K562 (cell line): ENCODE measurements at regions not wholly inside any gene's neighbourhood (a gene's known extent, or its start where the extent isn't known, plus 50 kb on each side); places are given as distances from the start of the nearest gene placed in this dataset.

Experiments used
- ATAC-seq: fragments of 200-7000 bp; cut with Tn5 transposase; 3 replicates; pipeline ENCODE4 v1.9.1; 2020; ENCODE audit warnings: moderate library complexity
- BruUV-seq: library from RNA; stranded (reverse); fragments of 400-500 nt; replicated peaks from 2 replicates; lab custom pipeline; 2021; lab: Mats Ljungman, UMichigan
- CTCF ChIA-PET: fragments of 300-600 bp; formaldehyde crosslinking; extraction: SDS; loops from one replicate; lab custom pipeline; 2021; ENCODE audit warnings: low intra/inter-chr PET ratio; lab: Yijun Ruan, JAX
- POLR2A ChIA-PET: fragments of 300-600, 350-650 bp; sonication (Branson Sonifier 250); formaldehyde crosslinking; extraction: SDS; loops from one replicate; lab custom pipeline; 2021; ENCODE audit warnings: antibody characterized with exemption, inconsistent platforms; lab: Yijun Ruan, JAX
- DNase-seq, 4 experiments: peaks; one replicate each; pipeline versions ENCODE4 v3.0.0 to v3.0.0-alpha.2; 2011 to 2018; ENCODE audit warnings: low spot score in 3 of 4, mixed read lengths in 3 of 4; ENCODE audit errors: extremely low read depth in 1 of 4
- FAIRE-seq: peaks from 2 replicates; lab custom pipeline; 2011; peaks lifted over from hg19 to GRCh38; lab: Jason Lieb, UNC
- H2AFZ ChIP-seq: 2 replicates; pipeline ENCODE4 v1.6.0; 2011; ENCODE audit warnings: low read depth, low read length, control low read depth, inconsistent platforms
- H3K27ac ChIP-seq: fragments of 200-600 bp; 3 replicates; pipeline ENCODE4 v1.8.0; 2011; ENCODE audit warnings: low read depth, mild to moderate bottlenecking, control low read depth, inconsistent platforms, low read length, moderate library complexity, mixed read lengths; ENCODE audit errors: extremely low read depth
- H3K27me3 ChIP-seq, 2 experiments: fragments of 300-600 bp in 1 of 2; 2 replicates in 1 of 2; 3 replicates in 1 of 2; pipeline versions ENCODE4 v1.6.0 to v1.8.0; 2011; ENCODE audit warnings: inconsistent platforms in 2 of 2, low read length in 2 of 2, mild to moderate bottlenecking in 1 of 2, mixed read lengths in 1 of 2, moderate library complexity in 1 of 2; ENCODE audit not compliant: control insufficient read depth in 2 of 2, insufficient read depth in 2 of 2
- H3K36me3 ChIP-seq: fragments of 300-600 bp; 3 replicates; pipeline ENCODE4 v1.8.0; 2011; ENCODE audit warnings: mild to moderate bottlenecking, low read length, inconsistent platforms; ENCODE audit not compliant: control insufficient read depth, insufficient read depth
- H3K4me1 ChIP-seq, 2 experiments: fragments of 200-600 bp in 1 of 2; replicated peaks in 1 of 2; 2 replicates in 1 of 2; 3 replicates in 1 of 2; pipeline versions ENCODE4 v1.5.1 to v1.8.0; 2011; ENCODE audit warnings: inconsistent platforms in 2 of 2, low read length in 2 of 2, mild to moderate bottlenecking in 1 of 2, mixed read lengths in 1 of 2, moderate library complexity in 1 of 2; ENCODE audit not compliant: control insufficient read depth in 2 of 2, insufficient read depth in 2 of 2
- H3K4me2 ChIP-seq: 2 replicates; pipeline ENCODE4 v1.6.1; 2011; ENCODE audit warnings: low read length, control low read depth, inconsistent platforms, mixed read lengths; ENCODE audit not compliant: insufficient read depth
- H3K4me3 ChIP-seq: fragments of 200-600 bp; sonication (generic), shearing (Covaris generic); 2 replicates; pipeline ENCODE4 v1.5.1; 2016; ENCODE audit warnings: control low read depth, inconsistent platforms
- H3K79me2 ChIP-seq: fragments of 200-600 bp; 3 replicates; pipeline ENCODE4 v1.8.0; 2011; ENCODE audit warnings: low read length, inconsistent platforms; ENCODE audit not compliant: control insufficient read depth, insufficient read depth
- H3K9ac ChIP-seq, 2 experiments: 2 replicates each; pipeline versions ENCODE4 v1.6.0 to v1.6.1; 2011; ENCODE audit warnings: low read depth in 2 of 2, low read length in 2 of 2, control low read depth in 1 of 2, inconsistent platforms in 1 of 2, mild to moderate bottlenecking in 1 of 2, mixed read lengths in 1 of 2; ENCODE audit not compliant: insufficient read depth in 1 of 2
- H3K9me1 ChIP-seq: one replicate; pipeline ENCODE4 v1.6.0; 2011; ENCODE audit warnings: inconsistent platforms, mild to moderate bottlenecking, low read length, moderate library complexity; ENCODE audit not compliant: control insufficient read depth, insufficient read depth
- H3K9me3 ChIP-seq: replicated peaks from 2 replicates; pipeline ENCODE4 v1.5.1; 2011; ENCODE audit warnings: low read depth, low read length, inconsistent platforms; ENCODE audit not compliant: control insufficient read depth, insufficient read depth
- H4K20me1 ChIP-seq: replicated peaks from 2 replicates; pipeline ENCODE4 v1.6.1; 2011; ENCODE audit warnings: low read length, inconsistent platforms, mixed read lengths; ENCODE audit not compliant: control insufficient read depth, insufficient read depth
- ATF4 ChIP-seq: fragments of 450-650 bp; formaldehyde crosslinking; IDR thresholded peaks from 2 replicates; pipeline ENCODE4 v1.4.0; 2022; ENCODE audit warnings: mild to moderate bottlenecking, moderate library complexity
- CLOCK ChIP-seq: fragments of 250-450 bp; sonication (Bioruptor Pico); IDR thresholded peaks from 2 replicates; pipeline ENCODE4 v1.4.0; 2020; ENCODE audit warnings: mild to moderate bottlenecking, moderate library complexity, borderline replicate concordance
- CTCFL ChIP-seq: IDR thresholded peaks from 2 replicates; pipeline ENCODE4 v1.6.1; 2011; ENCODE audit warnings: borderline replicate concordance, low read depth, mild to moderate bottlenecking, moderate library complexity, low read length; ENCODE audit not compliant: insufficient read depth, poor library complexity, severe bottlenecking
- CUX1 ChIP-seq: fragments of 200-800 bp; sonication (Bioruptor generic); IDR thresholded peaks from 2 replicates; pipeline ENCODE4 v1.6.1; 2016; ENCODE audit warnings: missing genetic modification characterization, missing compliant biosample characterization
- KHSRP ChIP-seq: fragments of 450-650 bp; IDR thresholded peaks from 2 replicates; pipeline ENCODE4 v1.6.1; 2017
- SAFB2 ChIP-seq: fragments of 200-400 bp; formaldehyde crosslinking; IDR thresholded peaks from 2 replicates; pipeline ENCODE4 v1.6.1; 2018; ENCODE audit warnings: borderline replicate concordance, low read length, low read depth, moderate library complexity; ENCODE audit not compliant: severe bottlenecking
- SMC3 ChIP-seq: conservative IDR thresholded peaks from 2 replicates; pipeline ENCODE4 v1.6.1; 2011; ENCODE audit warnings: low read depth, low read length, improper control_type of control experiment; ENCODE audit not compliant: insufficient read depth
- ZNF184 ChIP-seq: sonication (generic); formaldehyde crosslinking; IDR thresholded peaks from 2 replicates; pipeline ENCODE4 v1.5.0; 2020; ENCODE audit warnings: missing genetic modification reagents
- WGBS: fragments of 100-300 bp; shearing (Covaris generic); methylation state at CpG from one replicate; pipeline ENCODE4 v1.1.6; 2016; ENCODE audit warnings: low coverage, mixed read lengths; ENCODE audit not compliant: insufficient coverage; ENCODE audit errors: missing lambda C conversion rate; 5-methylcytosine and 5-hydroxymethylcytosine counted together
- in situ Hi-C: fragments of 300-500 bp; cut with MboI; formaldehyde crosslinking; loops from 4 replicates; pipeline ENCODE4 v1.15.0; 2018; ENCODE audit warnings: inconsistent platforms, mixed read lengths
- intact Hi-C: fragments of 100-400 bp; cut with micrococcal nuclease; formaldehyde crosslinking; loops from 2 replicates; pipeline ENCODE4 v1.14.2; 2022

- no peak overlapping the region for H2AFZ ChIP-seq
- 4% methylated on average over 2 of the region's 2 CpGs for WGBS
- H3K79me2 ChIP-seq: no peaks in the 10 kb centered on the region
- no TSS peak for BruUV-seq
- no peak overlapping the region for H3K4me2 ChIP-seq
- no peak overlapping the region for H3K27ac ChIP-seq
- no peaks in the 10 kb centered on the region for H3K4me1 ChIP-seq
- TF ChIP-seq ZNF184 (no peak), CUX1 (no peak), CLOCK (CRISPR knock-in tag) (no peak), SAFB2 (no peak), SMC3 (no peak), ATF4 (no peak), CTCFL (no peak), KHSRP (no peak)
- in situ Hi-C loops (no loop called here), intact Hi-C loops (no loop called here)
- CTCF ChIA-PET: no interaction called here
- no peaks in the 10 kb centered on the region for H4K20me1 ChIP-seq
- no peaks in the 10 kb centered on the region for H3K27me3 ChIP-seq
- H3K9ac ChIP-seq: no peak overlapping the region
- H3K9me1 ChIP-seq: no peaks in the 10 kb centered on the region
- H3K36me3 ChIP-seq: no peaks in the 10 kb centered on the region
- ATAC-seq (no peak), FAIRE-seq (no peak), DNase-seq (no peak)
- POLR2A ChIA-PET: no interaction called here
- no peaks in the 10 kb centered on the region for H3K9me3 ChIP-seq
- no peak overlapping the region for H3K4me3 ChIP-seq
Observed at GRCh38 chr2:194723446-194723845, 933.6 kb upstream of the SLC39A10 start.
